ENCODE measurements at regions not wholly inside any gene's neighbourhood (a gene's known extent, or its start where the extent isn't known, plus 50 kb on each side); places are given as distances from the start of the nearest gene placed in this dataset.
"Not testable (repeated sequence)": the region's sequence is repeated elsewhere in the genome, so short reads cannot be mapped to it uniquely, and the experiment has no call there.

- in situ Hi-C loops (cut with HindIII; ENCODE audit: low pct_unique_long_range_greater_than_20kb, low sequenced_read_pairs) = no loop called here
- no peak for DNase-seq (ENCODE audit: low read depth, low spot score)
These were observed 66.3 kb upstream of the IGLL5 start for GRCh38 chr22:22821340-22821739.

- DNase-seq (ENCODE audit: low read depth, low spot score) = no peak
- in situ Hi-C loops (cut with HindIII; ENCODE audit: low pct_unique_long_range_greater_than_20kb, low sequenced_read_pairs) = no loop called here
These were observed 65.5 kb upstream of the IGLL5 start for GRCh38 chr22:22822106-22822505.

- DNase-seq (ENCODE audit: low read depth, low spot score); in situ Hi-C loops (cut with HindIII; ENCODE audit: low pct_unique_long_range_greater_than_20kb, low sequenced_read_pairs): not testable (repeated sequence)
These were observed 65.1 kb upstream of the IGLL5 start for GRCh38 chr22:22822553-22822952.

GRCh38 chr22:22823131-22823810 is 64.3 kb upstream of the IGLL5 start:
- DNase-seq (ENCODE audit: low read depth, low spot score) = no peak
- in situ Hi-C loops (cut with HindIII; ENCODE audit: low pct_unique_long_range_greater_than_20kb, low sequenced_read_pairs) = no loop called here

- no peak for DNase-seq (ENCODE audit: low read depth, low spot score)
- in situ Hi-C loops (cut with HindIII; ENCODE audit: low pct_unique_long_range_greater_than_20kb, low sequenced_read_pairs) = no loop called here
These were observed 63.0 kb upstream of the IGLL5 start for GRCh38 chr22:22824340-22825212.

- DNase-seq (ENCODE audit: low read depth, low spot score) = no peak
- in situ Hi-C loops (cut with HindIII; ENCODE audit: low pct_unique_long_range_greater_than_20kb, low sequenced_read_pairs) = no loop called here
These were observed 62.4 kb upstream of the IGLL5 start for GRCh38 chr22:22825213-22825593.

GRCh38 chr22:22827187-22827939 is 60.3 kb upstream of the IGLL5 start:
- DNase-seq (ENCODE audit: low read depth, low spot score) = no peak
- in situ Hi-C loops (cut with HindIII; ENCODE audit: low pct_unique_long_range_greater_than_20kb, low sequenced_read_pairs) = no loop called here

- no peak for DNase-seq (ENCODE audit: low read depth, low spot score)
- in situ Hi-C loops (cut with HindIII; ENCODE audit: low pct_unique_long_range_greater_than_20kb, low sequenced_read_pairs) = no loop called here
These were observed 57.4 kb upstream of the IGLL5 start for GRCh38 chr22:22830193-22830592.

- DNase-seq (ENCODE audit: low read depth, low spot score) = no peak
- in situ Hi-C loops (cut with HindIII; ENCODE audit: low pct_unique_long_range_greater_than_20kb, low sequenced_read_pairs) = no loop called here
These were observed 56.5 kb upstream of the IGLL5 start for GRCh38 chr22:22830957-22831688.

- no peak for DNase-seq (ENCODE audit: low read depth, low spot score)
- in situ Hi-C loops (cut with HindIII; ENCODE audit: low pct_unique_long_range_greater_than_20kb, low sequenced_read_pairs) = no loop called here
These were observed 54.6 kb upstream of the IGLL5 start for GRCh38 chr22:22833059-22833458.

- no peak for DNase-seq (ENCODE audit: low read depth, low spot score)
- in situ Hi-C loops (cut with HindIII; ENCODE audit: low pct_unique_long_range_greater_than_20kb, low sequenced_read_pairs) = no loop called here
These were observed 54.1 kb upstream of the IGLL5 start for GRCh38 chr22:22833488-22833887.

- no peak for DNase-seq (ENCODE audit: low read depth, low spot score)
- in situ Hi-C loops (cut with HindIII; ENCODE audit: low pct_unique_long_range_greater_than_20kb, low sequenced_read_pairs) = no loop called here
These were observed 53.4 kb upstream of the IGLL5 start for GRCh38 chr22:22834204-22834603.

- in situ Hi-C loops (cut with HindIII; ENCODE audit: low pct_unique_long_range_greater_than_20kb, low sequenced_read_pairs) = no loop called here
These were observed 52.8 kb upstream of the IGLL5 start for GRCh38 chr22:22834783-22835182.

GRCh38 chr22:22835242-22835641 is 52.4 kb upstream of the IGLL5 start:
- DNase-seq (ENCODE audit: low read depth, low spot score) = no peak
- in situ Hi-C loops (cut with HindIII; ENCODE audit: low pct_unique_long_range_greater_than_20kb, low sequenced_read_pairs) = no loop called here

More at GRCh38 chr22:22834783-22835182, 52.8 kb upstream of the IGLL5 start:
- no peak for DNase-seq (ENCODE audit: low read depth, low spot score)

- in situ Hi-C loops (cut with HindIII; ENCODE audit: low pct_unique_long_range_greater_than_20kb, low sequenced_read_pairs) = no loop called here
- DNase-seq (ENCODE audit: low read depth, low spot score) = no peak
These were observed 51.8 kb upstream of the IGLL5 start for GRCh38 chr22:22835771-22836291.

- in situ Hi-C loops (cut with HindIII; ENCODE audit: low pct_unique_long_range_greater_than_20kb, low sequenced_read_pairs) = no loop called here
- no peak for DNase-seq (ENCODE audit: low read depth, low spot score)
These were observed 51.0 kb upstream of the IGLL5 start for GRCh38 chr22:22836635-22837034.

Data from SK-MEL-5 (cell line).